Adrenal gland (tissue), 5 donors: ENCODE measurements at regions not wholly inside any gene's neighbourhood (a gene's known extent, or its start where the extent isn't known, plus 50 kb on each side); places are given as distances from the start of the nearest gene placed in this dataset.

Experiments used
- POLR2A ChIP-seq, 2 donors: fragments of 450-650 bp; IDR thresholded peaks; one replicate each; pipeline ENCODE4 v1.6.1; 2017; ENCODE audit warnings: antibody characterized with exemption in 2 of 2, mild to moderate bottlenecking in 2 of 2, moderate library complexity in 1 of 2
- TF ChIP-seq, protein P1 (sequence below), 6 experiments: fragments of 450-650 bp in 4 of 6; fragments of 200-600 bp in 2 of 6; sonication (generic) in 1 of 6; IDR thresholded peaks; 1 replicate in 5 of 6; 2 replicates in 1 of 6; pipeline versions ENCODE4 v1.5.1 to v1.8.0; 2016 to 2021; ENCODE audit warnings: antibody characterized with exemption in 6 of 6, mild to moderate bottlenecking in 2 of 6, moderate library complexity in 1 of 6
- donor health status: DM: no; HTN: no; CAD: no.

DNA sequence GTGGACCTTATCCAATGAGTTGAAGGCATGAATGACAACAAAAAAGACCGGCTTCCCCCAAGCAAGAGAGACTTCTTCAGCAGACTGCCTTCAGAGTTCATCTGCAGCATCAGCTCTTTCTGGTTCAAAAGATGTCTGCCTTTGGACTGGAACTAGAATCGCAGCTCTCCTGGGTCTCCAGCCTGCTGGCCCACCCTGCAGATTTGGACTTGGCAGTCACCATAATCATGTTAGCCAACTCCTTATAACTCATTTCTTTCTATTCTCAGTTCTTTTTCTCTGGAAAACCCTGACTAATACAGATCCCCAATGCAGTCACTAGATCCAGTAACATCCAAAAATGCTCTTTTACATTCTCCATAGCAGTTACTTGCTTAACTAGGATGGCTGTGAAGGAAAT, 89.2 kb upstream of the MARK1 start:
- TF ChIP-seq, protein P1, sequence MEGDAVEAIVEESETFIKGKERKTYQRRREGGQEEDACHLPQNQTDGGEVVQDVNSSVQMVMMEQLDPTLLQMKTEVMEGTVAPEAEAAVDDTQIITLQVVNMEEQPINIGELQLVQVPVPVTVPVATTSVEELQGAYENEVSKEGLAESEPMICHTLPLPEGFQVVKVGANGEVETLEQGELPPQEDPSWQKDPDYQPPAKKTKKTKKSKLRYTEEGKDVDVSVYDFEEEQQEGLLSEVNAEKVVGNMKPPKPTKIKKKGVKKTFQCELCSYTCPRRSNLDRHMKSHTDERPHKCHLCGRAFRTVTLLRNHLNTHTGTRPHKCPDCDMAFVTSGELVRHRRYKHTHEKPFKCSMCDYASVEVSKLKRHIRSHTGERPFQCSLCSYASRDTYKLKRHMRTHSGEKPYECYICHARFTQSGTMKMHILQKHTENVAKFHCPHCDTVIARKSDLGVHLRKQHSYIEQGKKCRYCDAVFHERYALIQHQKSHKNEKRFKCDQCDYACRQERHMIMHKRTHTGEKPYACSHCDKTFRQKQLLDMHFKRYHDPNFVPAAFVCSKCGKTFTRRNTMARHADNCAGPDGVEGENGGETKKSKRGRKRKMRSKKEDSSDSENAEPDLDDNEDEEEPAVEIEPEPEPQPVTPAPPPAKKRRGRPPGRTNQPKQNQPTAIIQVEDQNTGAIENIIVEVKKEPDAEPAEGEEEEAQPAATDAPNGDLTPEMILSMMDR (IDR thresholded peaks at IDR 0.05): no peak
- TF ChIP-seq POLR2A (IDR thresholded peaks at IDR 0.05): no peak
